ENCODE measurements at regions not wholly inside any gene's neighbourhood (a gene's known extent, or its start where the extent isn't known, plus 50 kb on each side); places are given as distances from the start of the nearest gene placed in this dataset.

DNA sequence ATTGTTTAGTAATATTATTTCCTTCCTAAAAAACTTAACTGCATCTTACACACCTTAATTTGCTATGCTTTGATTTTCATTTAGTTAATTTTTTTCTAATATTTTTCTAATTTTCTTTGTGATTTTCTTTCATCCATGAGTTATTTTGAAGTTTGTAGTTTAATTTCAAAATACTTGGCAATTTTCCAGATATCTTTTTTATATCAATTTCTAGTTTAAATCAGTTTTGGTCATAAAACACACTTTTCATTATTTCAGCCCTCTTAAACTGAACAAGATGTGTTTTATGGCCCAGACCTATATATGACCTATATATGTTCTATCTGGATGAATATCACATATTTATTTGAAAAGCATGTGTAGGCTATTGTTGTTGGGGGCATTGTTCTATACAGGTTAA lies 759.9 kb upstream of the SGO1 start:
- no peak overlapping the region for H3K27ac ChIP-seq (ENCODE audit: extremely low read depth, low read depth, low read length)
- H3K36me3 ChIP-seq (ENCODE audit: control insufficient read depth in 2 of 2, insufficient read depth in 1 of 2, low read length in 2 of 2) = no peaks in the 10 kb centered on the region
- CTCF ChIA-PET = no interaction called here
- H3K4me1 ChIP-seq (ENCODE audit: control insufficient read depth, insufficient read depth, low read length) = no peaks in the 10 kb centered on the region
- POLR2A ChIA-PET = no interaction called here
- no peak overlapping the region for H3K4me3 ChIP-seq (ENCODE audit: low read depth, low read length)
- no peak for TF ChIP-seq ZBTB48 (tag by site-specific recombination; IDR thresholded peaks at IDR 0.05)
- TF ChIP-seq OVOL3 (tag by site-specific recombination; IDR thresholded peaks at IDR 0.05) = no peak
- no peak for TF ChIP-seq ZNF658 (tag by site-specific recombination; IDR thresholded peaks at IDR 0.05)
- TF ChIP-seq, protein P1, sequence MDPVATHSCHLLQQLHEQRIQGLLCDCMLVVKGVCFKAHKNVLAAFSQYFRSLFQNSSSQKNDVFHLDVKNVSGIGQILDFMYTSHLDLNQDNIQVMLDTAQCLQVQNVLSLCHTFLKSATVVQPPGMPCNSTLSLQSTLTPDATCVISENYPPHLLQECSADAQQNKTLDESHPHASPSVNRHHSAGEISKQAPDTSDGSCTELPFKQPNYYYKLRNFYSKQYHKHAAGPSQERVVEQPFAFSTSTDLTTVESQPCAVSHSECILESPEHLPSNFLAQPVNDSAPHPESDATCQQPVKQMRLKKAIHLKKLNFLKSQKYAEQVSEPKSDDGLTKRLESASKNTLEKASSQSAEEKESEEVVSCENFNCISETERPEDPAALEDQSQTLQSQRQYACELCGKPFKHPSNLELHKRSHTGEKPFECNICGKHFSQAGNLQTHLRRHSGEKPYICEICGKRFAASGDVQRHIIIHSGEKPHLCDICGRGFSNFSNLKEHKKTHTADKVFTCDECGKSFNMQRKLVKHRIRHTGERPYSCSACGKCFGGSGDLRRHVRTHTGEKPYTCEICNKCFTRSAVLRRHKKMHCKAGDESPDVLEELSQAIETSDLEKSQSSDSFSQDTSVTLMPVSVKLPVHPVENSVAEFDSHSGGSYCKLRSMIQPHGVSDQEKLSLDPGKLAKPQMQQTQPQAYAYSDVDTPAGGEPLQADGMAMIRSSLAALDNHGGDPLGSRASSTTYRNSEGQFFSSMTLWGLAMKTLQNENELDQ (tag by site-specific recombination; IDR thresholded peaks at IDR 0.05; ENCODE audit: low read depth) = no peak
- H3K9me3 ChIP-seq (ENCODE audit: control insufficient read depth, insufficient read depth, low read depth, low read length) = no peaks in the 10 kb centered on the region

DNA sequence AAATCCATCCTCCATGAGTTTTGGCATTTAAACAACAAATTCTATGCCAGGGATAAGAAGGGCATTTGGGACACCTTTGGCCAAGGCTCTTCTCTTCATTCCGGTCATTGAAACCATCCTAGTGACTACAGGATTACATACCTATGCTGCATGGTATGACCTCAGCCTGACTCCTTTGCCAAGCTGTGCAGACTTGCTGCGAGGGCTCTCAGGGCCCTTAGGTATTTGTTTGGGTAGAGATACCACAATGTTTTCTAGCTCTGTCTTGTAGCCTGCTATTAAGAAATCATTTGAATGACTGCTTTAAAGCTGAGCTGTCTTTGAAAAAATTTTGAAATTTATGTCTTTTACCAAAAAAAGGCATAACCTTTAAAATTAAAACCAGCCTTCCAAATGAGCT lies 749.8 kb upstream of the SGO1 start:
- ChIA-PET CTCF (interaction anchor here (0.6 kb wide), 1 partner anchor 424 kb away, joined by 3 read pairs; no protein-coding TSS in a partner anchor), POLR2A (no interaction called here)
- Histone ChIP-seq H3K27ac (ENCODE audit: extremely low read depth, low read depth, low read length) (no peak overlapping the region), H3K4me1 (ENCODE audit: control insufficient read depth, insufficient read depth, low read length) (no peaks in the 10 kb centered on the region), H3K9me3 (ENCODE audit: control insufficient read depth, insufficient read depth, low read depth, low read length) (no peaks in the 10 kb centered on the region), H3K36me3 (ENCODE audit: control insufficient read depth in 2 of 2, insufficient read depth in 1 of 2, low read length in 2 of 2) (no peaks in the 10 kb centered on the region), H3K4me3 (ENCODE audit: low read depth, low read length) (no peak overlapping the region)
- TF ChIP-seq KLF1 (tag by site-specific recombination; IDR thresholded peaks at IDR 0.05) (no peak), ZNF701 (tag by site-specific recombination; IDR thresholded peaks at IDR 0.05) (no peak), ZNF433 (tag by site-specific recombination; IDR thresholded peaks at IDR 0.05; ENCODE audit: low read depth) (no peak), ZNF830 (tag by site-specific recombination; IDR thresholded peaks at IDR 0.05; ENCODE audit: low read depth) (no peak), ZNF571 (tag by site-specific recombination; IDR thresholded peaks at IDR 0.05) (no peak), GLI4 (tag by site-specific recombination; IDR thresholded peaks at IDR 0.05) (no peak), ZNF623 (tag by site-specific recombination; IDR thresholded peaks at IDR 0.05) (no peak), ZNF37A (tag by site-specific recombination; IDR thresholded peaks at IDR 0.05) (no peak), ZNF660 (tag by site-specific recombination; IDR thresholded peaks at IDR 0.05) (no peak), ZNF548 (tag by site-specific recombination; IDR thresholded peaks at IDR 0.05) (no peak), OVOL3 (tag by site-specific recombination; IDR thresholded peaks at IDR 0.05) (no peak), YY1 (tag by site-specific recombination; IDR thresholded peaks at IDR 0.05) (no peak), ZNF521 (tag by site-specific recombination; IDR thresholded peaks at IDR 0.05) (no peak)
- TF ChIP-seq, protein P2, sequence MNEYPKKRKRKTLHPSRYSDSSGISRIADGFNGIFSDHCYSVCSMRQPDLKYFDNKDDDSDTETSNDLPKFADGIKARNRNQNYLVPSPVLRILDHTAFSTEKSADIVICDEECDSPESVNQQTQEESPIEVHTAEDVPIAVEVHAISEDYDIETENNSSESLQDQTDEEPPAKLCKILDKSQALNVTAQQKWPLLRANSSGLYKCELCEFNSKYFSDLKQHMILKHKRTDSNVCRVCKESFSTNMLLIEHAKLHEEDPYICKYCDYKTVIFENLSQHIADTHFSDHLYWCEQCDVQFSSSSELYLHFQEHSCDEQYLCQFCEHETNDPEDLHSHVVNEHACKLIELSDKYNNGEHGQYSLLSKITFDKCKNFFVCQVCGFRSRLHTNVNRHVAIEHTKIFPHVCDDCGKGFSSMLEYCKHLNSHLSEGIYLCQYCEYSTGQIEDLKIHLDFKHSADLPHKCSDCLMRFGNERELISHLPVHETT (tag by site-specific recombination; IDR thresholded peaks at IDR 0.05) = no peak
- TF ChIP-seq, protein P3, sequence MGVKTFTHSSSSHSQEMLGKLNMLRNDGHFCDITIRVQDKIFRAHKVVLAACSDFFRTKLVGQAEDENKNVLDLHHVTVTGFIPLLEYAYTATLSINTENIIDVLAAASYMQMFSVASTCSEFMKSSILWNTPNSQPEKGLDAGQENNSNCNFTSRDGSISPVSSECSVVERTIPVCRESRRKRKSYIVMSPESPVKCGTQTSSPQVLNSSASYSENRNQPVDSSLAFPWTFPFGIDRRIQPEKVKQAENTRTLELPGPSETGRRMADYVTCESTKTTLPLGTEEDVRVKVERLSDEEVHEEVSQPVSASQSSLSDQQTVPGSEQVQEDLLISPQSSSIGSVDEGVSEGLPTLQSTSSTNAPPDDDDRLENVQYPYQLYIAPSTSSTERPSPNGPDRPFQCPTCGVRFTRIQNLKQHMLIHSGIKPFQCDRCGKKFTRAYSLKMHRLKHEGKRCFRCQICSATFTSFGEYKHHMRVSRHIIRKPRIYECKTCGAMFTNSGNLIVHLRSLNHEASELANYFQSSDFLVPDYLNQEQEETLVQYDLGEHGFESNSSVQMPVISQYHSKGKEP (tag by site-specific recombination; IDR thresholded peaks at IDR 0.05) = no peak
- TF ChIP-seq, protein P4, sequence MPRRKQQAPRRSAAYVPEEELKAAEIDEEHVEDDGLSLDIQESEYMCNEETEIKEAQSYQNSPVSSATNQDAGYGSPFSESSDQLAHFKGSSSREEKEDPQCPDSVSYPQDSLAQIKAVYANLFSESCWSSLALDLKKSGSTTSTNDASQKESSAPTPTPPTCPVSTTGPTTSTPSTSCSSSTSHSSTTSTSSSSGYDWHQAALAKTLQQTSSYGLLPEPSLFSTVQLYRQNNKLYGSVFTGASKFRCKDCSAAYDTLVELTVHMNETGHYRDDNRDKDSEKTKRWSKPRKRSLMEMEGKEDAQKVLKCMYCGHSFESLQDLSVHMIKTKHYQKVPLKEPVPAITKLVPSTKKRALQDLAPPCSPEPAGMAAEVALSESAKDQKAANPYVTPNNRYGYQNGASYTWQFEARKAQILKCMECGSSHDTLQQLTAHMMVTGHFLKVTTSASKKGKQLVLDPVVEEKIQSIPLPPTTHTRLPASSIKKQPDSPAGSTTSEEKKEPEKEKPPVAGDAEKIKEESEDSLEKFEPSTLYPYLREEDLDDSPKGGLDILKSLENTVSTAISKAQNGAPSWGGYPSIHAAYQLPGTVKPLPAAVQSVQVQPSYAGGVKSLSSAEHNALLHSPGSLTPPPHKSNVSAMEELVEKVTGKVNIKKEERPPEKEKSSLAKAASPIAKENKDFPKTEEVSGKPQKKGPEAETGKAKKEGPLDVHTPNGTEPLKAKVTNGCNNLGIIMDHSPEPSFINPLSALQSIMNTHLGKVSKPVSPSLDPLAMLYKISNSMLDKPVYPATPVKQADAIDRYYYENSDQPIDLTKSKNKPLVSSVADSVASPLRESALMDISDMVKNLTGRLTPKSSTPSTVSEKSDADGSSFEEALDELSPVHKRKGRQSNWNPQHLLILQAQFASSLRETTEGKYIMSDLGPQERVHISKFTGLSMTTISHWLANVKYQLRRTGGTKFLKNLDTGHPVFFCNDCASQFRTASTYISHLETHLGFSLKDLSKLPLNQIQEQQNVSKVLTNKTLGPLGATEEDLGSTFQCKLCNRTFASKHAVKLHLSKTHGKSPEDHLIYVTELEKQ (tag by site-specific recombination; IDR thresholded peaks at IDR 0.05; ENCODE audit: borderline replicate concordance) = no peak
